NCI-H2107 treated with DMSO at 0.1 percent for 48 hours (cell line): ENCODE measurements at regions not wholly inside any gene's neighbourhood (a gene's known extent, or its start where the extent isn't known, plus 50 kb on each side); places are given as distances from the start of the nearest gene placed in this dataset.
A peak's percentile ranks its signal among the peaks of the same experiment; 100 is the strongest.
"Not testable (repeated sequence)": the region's sequence is repeated elsewhere in the genome, so short reads cannot be mapped to it uniquely, and the experiment has no call there.

ENCODE experiments used
- DNase-seq: peaks from one replicate; lab custom pipeline; 2025; ENCODE audit not compliant: unreplicated experiment; lab: John Stamatoyannopoulos, UW

DNA sequence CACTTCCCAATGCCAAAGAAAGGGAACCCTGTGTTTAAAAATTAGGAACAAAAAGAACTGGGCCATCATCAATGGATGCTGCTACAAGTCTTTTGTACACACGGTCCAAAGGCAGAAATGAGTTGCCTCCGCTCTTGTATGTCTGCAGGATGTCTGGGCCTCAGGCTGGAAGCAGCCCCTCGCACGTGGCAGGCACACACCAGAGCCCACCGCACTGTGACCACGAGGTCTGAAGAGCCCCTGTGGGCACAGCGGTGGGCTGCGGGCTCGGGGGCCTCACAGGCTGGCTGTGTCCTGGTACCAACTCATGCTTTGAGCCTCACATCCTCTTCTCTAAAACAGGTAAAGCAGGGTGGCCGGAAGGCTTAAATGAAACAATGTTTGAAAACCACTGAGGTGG lies 309.3 kb downstream of the C16orf95 start:
- DNase-seq = no peak

DNA sequence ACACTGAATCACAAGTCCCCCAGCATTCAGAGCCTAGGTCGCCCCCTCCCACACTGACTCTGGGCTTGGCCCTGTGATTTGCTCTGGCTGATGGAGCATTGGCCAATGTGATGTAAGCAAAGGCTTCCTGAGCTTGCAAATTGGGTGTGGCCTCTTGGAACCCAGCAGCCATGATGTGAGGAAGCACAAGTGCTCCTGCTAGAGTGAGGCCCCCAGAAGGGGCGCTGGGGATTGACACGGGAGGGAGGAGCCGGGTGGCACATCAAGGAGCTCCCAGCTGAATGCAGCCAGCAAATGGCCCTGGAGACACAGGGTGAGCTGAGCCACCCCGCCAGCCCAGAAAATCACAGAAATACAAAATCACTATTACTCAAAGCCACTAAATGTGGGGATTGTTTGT lies 308.5 kb downstream of the C16orf95 start:
- DNase-seq = no peak

DNA sequence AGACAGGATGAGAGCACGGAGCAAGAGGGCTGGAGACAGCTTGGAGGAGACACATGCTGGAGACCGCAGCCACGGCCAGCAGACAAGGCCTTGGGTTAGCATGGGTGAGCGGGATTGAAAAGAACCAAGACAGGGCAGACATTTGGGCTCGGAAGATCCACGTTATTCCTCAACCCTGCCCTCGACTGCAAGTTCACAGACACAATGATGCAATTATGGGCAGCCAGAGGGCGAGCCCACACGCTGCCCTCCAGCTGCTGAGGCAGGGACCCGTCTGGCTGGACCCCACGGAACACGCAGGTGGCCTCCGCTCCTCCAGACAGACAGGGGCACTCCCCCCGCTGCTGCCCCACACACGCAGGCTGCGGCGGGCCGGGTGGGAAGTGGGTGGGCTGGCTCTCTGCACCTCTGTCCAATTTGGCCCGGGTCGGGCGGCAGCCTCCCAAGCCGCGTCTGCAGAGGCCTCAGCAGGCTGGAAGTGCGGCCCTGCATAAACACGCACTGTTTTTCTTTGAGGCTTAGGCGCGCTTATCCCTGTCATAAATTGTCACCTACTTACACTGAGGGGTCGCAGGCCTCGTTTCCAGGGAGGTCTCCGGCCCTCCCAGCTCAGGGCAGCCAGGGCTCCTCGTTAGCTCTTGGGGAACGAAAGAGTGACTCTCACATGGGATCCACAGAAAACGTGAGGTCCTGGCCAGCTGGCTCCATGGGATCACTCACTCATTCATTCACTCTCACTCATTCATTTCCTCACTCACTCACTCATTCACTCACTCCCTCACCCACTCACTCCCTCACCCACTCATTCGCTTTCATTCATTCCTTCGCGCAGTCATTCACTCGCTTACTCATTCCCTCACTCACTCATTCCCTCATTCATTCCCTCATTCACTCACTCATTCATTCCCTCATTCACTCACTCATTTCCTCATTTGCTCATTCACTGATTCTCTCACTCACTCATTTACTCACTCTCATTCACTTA lies 303.9 kb downstream of the C16orf95 start:
- DNase-seq = no peak

DNA sequence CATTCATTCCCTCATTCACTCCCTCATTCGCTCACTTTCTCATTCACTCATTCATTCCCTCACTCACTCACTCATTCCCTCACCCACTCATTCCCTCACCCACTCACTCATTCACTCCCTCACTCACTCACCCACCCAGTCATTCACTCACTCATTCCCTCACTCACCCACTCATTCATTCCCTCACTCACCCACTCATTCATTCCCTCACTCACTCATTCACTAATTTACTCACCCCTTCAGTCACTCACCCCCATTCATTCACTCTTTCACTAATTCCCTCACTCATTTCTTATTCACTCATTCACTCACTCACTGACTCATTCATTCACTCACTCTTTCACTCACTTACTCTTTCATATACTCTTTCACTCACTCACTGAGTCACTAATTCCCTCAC lies 303.1 kb downstream of the C16orf95 start:
- no peak for DNase-seq

DNA sequence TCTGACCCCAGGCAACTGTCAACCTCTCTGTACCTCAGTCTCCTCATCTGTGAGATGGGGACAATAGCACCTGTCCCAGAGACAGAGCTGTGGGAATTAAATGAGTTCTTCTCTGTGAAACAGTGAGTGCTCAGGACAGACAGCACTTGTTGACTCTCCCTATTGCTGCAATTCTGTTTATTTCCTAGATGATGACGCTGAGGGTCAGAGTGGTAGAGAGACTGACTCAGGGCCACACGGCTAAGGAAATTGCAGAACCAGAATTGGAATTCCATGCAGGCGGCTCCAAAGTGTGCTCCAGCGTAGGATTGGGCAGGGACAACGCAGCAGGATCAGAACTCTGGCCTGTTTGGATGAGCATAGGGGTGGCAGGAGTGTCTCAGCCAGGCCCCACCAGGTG lies 302.2 kb downstream of the C16orf95 start:
- DNase-seq = no peak

DNA sequence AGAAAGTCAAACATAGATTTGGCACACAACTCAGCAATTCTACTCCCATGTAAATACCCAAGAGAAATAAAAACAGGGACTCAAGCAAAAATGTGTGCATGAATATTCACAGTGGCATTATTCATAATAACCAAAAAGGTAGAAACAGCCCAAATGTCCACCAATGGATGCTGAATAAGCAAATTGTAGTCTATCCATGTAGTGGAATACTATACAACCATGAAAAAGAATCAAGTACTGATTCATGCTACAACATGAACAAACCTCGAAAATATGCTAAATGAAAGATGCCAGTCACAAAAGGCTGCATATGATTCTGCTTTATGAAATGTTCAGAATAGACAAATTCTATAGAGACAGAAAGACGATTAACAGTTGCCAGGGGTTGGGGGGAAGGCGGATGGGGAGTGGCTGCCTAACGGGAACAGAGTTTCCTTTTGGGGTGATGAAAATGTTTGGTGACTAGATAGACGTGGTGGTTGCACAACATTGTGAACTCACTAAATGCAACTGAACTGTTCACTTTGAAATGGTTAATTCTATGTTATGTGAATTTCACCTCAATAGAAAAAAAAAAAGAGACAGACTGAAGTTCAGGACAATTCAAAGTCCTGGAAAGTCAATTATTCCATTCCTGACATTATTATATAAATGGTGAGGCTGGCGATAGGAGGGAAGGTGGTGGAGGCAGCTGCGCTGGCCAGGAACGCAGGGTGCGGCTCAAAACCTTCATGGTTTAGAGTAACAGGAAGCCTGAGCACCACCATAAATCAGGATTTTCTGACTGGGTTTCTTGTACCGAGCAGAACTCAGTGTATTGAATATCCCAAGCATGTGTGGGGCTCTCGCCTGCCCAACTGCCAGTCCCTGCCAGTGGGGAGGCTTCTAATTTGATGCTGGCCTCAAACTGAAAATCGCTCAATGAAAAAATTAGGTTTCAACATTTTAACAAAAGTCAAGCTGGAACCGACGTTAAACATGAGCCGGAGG lies 300.9 kb downstream of the C16orf95 start:
- DNase-seq = no peak

DNA sequence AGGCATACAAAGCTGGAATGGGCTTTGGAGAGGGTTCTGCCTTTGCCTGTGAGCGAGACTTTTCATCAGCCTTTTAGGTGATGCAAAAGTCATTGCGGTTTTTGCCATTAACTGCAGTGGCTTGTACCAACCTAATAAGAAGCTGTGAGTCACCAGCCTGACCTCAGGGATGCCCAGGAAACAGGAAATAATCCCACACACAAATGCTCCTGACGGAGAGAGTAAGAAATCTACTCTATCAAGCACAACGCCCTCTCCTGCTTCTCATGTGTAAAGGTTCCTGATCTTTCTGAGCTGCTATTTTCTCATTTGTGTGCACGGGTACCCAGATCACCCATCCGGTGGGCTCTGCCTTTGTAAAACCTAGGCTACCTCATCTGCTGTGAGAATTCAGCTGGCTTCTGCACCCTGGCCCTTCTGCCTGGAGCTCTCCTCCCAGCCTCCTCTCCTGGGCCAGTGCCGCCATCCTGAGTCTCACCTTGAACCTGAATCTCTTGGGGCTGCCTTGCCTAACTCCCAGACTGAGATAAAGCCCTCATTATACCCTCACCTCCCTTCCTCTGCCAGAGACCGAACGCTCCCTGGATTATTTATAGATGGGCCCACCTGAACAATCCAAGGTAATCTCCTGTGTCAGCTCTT lies 299.7 kb downstream of the C16orf95 start:
- DNase-seq = no peak

DNA sequence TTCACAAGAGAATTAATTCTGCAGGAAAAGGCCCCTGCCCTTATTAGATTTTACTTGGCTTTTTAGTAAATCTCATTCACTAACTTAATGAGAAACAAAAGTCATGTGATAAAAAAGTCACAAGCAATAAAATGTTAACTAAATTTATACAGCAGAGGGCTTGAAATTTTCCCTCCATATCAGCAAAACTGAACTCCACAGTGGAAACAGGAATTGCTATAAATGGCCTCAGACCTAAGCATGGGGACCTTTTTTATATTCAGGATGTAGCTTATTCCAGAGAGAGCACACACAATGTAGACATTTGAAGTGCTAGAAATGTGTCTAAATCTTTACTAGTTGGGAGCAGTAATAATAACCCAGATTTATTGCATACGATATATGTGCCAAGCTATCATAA lies 291.5 kb downstream of the C16orf95 start:
- DNase-seq = no peak

DNA sequence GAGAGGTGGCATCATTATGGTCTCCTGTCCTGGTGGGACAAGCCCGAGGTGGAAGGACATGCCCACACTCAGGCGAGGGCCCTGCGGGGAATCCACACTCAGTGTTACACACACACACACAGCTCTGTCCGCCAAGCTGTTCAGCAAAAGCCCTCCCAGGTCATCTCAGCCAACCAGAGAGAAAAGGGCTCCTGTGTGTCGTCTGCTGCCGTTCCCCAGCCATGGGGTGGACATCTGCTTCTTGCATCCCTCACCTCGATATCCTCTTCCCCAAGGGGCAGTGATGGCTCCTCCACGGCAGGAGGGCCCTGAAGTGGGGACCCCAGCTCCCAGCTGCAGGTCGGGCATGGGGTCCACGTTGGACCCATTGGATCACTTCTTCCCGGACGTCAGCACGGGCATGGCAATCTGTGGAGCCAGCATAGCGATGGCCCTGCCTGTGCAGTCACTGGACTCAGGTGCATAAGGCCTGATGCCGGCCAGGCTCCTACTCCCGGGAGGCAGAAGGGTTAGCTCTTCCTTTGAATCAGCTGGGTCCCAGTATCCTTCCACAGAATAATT lies 290.1 kb downstream of the C16orf95 start:
- DNase-seq = no peak

DNA sequence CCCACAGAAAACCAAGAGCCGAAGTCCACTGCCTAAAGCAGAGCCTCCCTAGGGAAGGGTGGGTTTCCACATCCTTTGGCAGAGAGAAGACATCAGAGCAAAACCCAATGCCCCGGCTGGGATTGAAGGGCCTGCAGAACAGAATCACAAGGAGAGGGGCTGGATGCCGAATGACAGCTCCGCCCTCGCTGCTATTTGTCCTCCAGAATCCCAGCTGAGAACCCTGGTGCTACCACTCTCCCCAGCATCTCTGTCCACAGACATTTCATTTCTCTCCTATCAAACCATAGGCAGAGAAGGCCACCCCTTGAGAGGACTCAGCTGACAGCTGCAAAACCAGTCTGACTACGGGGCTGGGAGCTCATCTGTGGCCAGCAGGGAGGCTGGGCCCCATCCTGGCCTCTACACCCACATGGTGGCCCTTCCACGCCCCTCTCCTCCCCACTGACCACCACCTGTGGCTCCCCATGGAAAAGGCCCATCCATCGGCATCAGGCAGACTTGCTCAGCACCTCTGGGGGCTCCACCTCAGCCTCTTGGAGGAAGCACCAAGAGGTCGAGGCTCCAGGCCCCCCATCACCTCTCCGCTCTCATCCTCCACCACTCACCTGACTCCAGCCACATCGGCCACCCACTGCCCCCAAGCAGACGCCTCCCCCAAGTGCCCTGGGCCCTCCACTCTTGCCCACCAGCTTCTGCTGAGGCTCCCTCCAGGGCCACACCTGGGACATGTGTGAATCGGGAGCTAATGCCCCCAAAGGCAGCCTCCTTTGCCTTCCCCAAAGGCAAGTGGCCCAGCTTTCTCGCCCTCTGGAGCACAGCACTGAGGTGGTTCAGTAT lies 288.5 kb downstream of the C16orf95 start:
- no peak for DNase-seq

DNA sequence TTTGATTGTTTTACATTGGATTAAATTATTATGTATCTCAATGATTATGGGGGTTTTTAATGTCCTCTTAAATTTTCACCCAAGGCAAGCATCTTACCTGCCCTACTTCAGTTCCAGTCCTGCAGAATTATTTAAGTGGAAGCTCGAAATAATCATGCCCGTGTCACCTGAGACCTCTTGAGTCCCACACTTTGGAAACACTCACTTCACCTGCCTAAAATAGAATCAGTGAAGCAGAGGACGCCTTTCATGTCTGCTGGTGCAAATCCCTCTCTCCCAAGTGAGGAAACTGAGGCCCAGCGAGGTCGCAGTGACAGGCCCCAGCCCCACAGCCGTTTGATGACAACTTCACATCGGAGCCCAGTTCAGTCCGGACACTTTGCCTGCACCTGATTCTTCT lies 284.6 kb downstream of the C16orf95 start:
- DNase-seq = peak; percentile 51

DNA sequence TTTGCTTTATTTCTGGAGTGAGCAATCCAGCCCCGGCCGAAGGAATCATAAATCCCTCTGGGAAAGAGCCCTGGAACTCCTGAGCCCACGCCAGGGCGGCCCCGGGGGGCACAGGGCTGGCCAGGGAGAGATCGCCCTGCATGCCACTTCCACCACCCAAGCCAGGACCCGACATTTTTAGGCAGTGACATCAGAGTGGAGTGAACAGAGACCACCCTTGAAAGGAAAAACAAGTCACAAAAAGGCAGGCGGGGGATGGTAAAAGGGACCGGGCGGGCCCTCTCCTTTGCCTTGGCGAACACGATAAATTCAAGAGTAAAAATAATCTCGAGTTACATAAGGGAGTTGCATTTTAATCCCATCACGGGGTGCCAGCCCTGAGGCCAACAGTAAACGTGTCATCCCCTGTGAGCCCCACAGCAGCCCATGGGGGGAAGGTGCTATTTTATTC lies 284.1 kb downstream of the C16orf95 start:
- no peak for DNase-seq

DNA sequence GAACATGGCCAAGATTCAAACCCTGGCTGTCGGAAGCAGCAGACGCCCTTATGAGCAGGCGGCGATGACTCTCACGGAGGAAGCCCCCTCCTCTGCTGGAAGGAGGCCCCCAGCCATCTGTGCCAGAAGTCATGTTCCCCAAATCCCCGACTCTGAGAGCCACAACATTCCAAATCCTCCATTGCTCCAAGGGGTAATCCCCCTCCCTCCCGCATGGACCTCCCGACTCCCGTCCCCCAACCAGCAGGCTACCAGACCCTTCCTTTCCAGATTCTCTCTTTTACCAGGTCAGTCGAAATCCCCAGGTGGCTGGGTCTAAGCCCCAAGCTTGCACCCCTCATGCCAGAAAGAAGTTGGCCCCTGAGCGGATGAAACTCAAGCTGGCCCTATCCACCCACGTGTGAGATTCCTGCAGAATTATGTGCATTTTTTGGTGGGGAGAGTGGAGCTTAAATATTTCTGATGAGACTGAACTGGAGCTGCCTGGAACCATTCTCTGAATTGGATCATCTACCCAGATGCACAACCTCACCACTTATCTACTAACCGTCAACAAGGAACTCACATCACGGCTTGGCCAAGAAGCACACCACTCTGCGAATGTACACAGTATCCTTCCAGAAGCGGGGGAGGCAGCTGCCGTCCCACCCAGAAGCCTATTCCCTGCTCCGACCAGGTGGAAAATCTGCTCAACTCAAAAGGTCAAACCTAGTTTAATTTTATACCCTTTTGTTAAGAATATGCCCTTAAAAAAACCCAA lies 283.5 kb downstream of the C16orf95 start:
- no peak for DNase-seq

DNA sequence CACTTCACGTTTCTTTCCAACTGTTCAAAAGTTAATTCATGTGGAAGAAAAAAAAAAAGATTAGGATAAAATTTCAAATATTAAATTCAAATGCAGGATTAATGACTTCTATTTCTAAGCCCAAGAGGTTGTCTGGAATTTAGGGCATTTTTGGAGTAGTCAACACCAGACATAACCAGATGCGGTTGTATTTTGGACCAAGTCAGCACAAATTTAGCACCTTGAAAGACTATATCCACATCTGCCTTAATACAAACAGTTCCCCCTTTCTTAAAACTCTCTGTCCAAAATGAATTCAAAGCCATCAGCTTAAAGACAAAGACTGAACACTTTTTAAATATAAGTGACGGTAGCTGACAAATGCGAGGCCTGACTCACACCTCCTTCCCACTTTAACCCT lies 282.9 kb downstream of the C16orf95 start:
- no peak for DNase-seq

DNA sequence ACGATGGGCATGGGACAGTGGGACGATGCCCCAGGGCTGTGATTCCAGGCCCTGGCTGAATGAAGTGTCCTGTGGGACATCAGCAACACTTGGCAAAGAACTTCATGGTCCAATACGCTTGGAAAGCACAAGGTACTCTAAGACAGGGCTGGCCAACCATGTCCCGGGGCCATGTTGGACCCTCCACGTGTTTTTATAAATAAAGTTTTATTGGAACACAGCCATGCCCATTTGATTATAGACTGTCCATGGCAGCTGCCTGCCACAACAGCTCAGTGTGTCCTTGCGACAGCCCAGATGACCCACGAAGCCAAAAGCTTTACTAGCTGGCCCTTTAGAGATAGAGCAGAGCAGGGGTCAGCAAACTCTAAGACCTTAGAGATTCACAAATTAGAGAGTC lies 282.1 kb downstream of the C16orf95 start:
- DNase-seq = no peak

DNA sequence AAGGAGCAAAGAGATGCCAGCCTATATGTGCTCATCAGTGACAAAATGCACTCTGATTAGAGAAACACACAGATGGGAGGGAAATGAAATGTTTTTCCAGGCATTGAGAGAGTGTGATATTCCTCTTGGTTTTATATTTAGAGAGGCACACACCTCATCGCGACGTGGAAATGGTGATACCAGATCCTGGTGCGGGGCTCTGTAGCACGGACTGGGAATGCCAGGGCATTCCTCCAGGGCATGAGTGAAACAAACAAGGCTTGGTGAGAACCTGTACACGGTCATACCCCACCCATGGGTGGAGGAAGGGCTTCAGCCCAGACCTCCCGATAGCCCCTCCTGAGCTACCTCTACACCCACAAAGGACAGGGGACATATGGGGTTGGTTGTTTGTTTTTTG lies 280.2 kb downstream of the C16orf95 start:
- DNase-seq = no peak

DNA sequence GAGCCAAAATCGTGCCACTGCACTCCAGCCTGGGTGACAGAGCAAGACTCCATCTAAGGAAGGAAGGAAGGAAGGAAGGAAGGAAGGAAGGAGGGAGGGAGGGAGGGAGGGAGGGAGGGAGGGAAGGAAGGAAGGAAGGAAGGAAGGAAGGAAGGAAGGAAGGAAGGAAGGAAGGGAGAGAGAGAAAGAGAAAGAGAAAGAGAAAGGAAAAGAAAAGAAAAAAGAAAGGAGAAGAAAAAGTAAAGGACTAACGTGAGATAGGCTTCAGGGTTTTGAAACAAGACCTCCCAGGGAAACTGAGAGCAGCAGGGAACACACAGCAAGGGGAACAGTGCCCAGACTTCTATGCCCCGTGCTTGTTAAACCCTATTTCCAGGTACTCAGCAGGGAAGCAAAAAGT lies 278.7 kb downstream of the C16orf95 start:
- not testable (repeated sequence) for DNase-seq

DNA sequence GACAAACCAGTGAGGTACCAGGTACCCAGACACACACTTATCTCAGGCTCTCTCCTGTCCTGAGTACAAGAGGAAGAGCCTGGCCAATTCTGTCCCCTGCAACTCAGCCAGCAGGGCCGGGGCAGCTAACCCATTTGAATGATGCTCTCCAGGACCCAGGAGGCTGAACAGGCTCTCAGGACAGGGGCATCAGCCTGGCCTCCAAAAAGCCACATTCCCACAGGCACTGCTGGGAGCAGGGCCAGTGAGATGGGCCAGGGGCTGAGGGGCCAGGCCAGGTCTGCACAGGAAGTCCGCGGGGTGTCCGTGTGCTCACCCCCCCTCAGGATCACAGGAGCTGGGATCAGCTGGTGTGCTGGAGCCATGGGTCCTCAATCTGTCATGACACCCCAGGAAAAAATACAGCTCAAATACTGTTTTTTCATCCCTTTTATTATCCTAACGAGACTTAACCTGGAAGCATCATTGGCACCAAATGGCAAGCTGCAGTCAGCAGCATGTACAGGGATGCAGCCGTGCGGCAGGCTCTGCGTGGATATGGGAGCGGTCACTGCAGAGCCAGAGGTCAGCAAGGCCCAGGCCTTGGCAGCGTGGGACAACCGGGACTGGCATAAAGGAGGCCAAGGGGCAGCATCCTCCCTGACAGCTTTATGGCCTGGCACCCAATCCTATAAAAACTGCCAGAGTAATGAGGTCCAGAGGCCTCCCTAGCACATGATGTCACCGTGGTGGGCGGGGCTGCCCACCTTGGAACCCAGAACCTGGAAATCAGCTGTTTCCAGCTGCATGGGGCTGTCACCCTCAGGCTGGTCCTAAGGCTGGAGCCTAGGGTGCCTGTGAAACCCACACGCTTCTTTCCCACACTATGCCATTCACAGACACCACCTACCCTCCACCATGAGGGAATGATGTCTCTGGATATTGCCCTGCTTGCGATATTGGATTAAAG lies 276.7 kb downstream of the C16orf95 start:
- no peak for DNase-seq
